Neural cell (in vitro differentiated cells): ENCODE measurements at regions not wholly inside any gene's neighbourhood (a gene's known extent, or its start where the extent isn't known, plus 50 kb on each side); places are given as distances from the start of the nearest gene placed in this dataset.

ENCODE experiments used
- CTCF ChIP-seq: fragments of 450-650 bp; IDR thresholded peaks from 2 replicates; pipeline ENCODE4 v1.5.1; 2014; ENCODE audit warnings: antibody characterized with exemption, mild to moderate bottlenecking, moderate library complexity; ENCODE audit not compliant: poor library complexity, severe bottlenecking
- EP300 ChIP-seq: fragments of 450-650 bp; conservative IDR thresholded peaks from 2 replicates; pipeline ENCODE4 v1.6.1; 2014; ENCODE audit warnings: antibody characterized with exemption, mild to moderate bottlenecking, moderate library complexity; ENCODE audit not compliant: poor library complexity, severe bottlenecking
- RAD21 ChIP-seq: fragments of 450-650 bp; conservative IDR thresholded peaks from 2 replicates; pipeline ENCODE4 v1.6.1; 2014; ENCODE audit warnings: antibody characterized with exemption, mild to moderate bottlenecking, moderate library complexity

- TF ChIP-seq CTCF (no peak), EP300 (no peak), RAD21 (no peak)
Measured at GRCh38 chr1:37318490-37318889, 155.9 kb upstream of the ZC3H12A start.
